Heart left ventricle (tissue), 16 donors: ENCODE measurements at regions not wholly inside any gene's neighbourhood (a gene's known extent, or its start where the extent isn't known, plus 50 kb on each side); places are given as distances from the start of the nearest gene placed in this dataset.

ENCODE experiments used
- ATAC-seq, 4 donors: fragments of 200-7000 bp; cut with Tn5 transposase; one replicate each; pipeline ENCODE4 v1.9.1; 2020 to 2022; ENCODE audit warnings: moderate library complexity in 4 of 4, mild to moderate bottlenecking in 3 of 4, moderate number of reproducible peaks in 1 of 4
- DNase-seq, 5 donors: peaks; one replicate each; pipeline ENCODE4 v3.0.0-alpha.2; 2020
- H3K27ac ChIP-seq, 12 donors: fragments of 200-600 bp; sonication (generic) in 4 of 12; one replicate each; pipeline versions ENCODE4 v1.5.0 to v1.8.0; 2016 to 2022; ENCODE audit warnings: mild to moderate bottlenecking in 2 of 12
- H3K27me3 ChIP-seq, 9 donors: fragments of 200-600 bp; sonication (generic) in 2 of 9; one replicate each; pipeline versions ENCODE4 v1.5.1 to v1.8.0; 2016 to 2022; ENCODE audit warnings: mild to moderate bottlenecking in 3 of 9
- H3K36me3 ChIP-seq, 9 donors: fragments of 200-600 bp; sonication (generic) in 2 of 9; one replicate each; pipeline versions ENCODE4 v1.5.0 to v1.8.0; 2018 to 2022; ENCODE audit warnings: mild to moderate bottlenecking in 2 of 9
- H3K4me1 ChIP-seq, 12 donors: fragments of 200-600 bp; sonication (generic) in 4 of 12; one replicate each; pipeline versions ENCODE4 v1.5.0 to v1.8.0; 2016 to 2022; ENCODE audit warnings: mild to moderate bottlenecking in 3 of 12
- H3K4me3 ChIP-seq, 12 donors: fragments of 200-600 bp; sonication (generic) in 4 of 12; one replicate each; pipeline versions ENCODE4 v1.5.0 to v1.8.0; 2017 to 2022; ENCODE audit warnings: mild to moderate bottlenecking in 9 of 12, moderate library complexity in 4 of 12
- H3K9me3 ChIP-seq, 12 donors: fragments of 200-600 bp; sonication (generic) in 4 of 12; one replicate each; pipeline versions ENCODE4 v1.5.0 to v1.8.0; 2016 to 2022; ENCODE audit warnings: mild to moderate bottlenecking in 1 of 12
- POLR2A ChIP-seq, 2 donors: fragments of 450-650 bp; IDR thresholded peaks; one replicate each; pipeline ENCODE4 v1.6.1; 2017; ENCODE audit warnings: antibody characterized with exemption in 2 of 2, mild to moderate bottlenecking in 2 of 2, moderate library complexity in 2 of 2
- WGBS, 4 donors: extraction: QIAGEN DNeasy Blood & Tissue Kit in 2 of 4; methylation state at CpG; one replicate each; pipeline versions ENCODE4 v1.1.5 to v1.1.7; 2013 to 2018; 5-methylcytosine and 5-hydroxymethylcytosine counted together
- intact Hi-C, 10 donors: fragments of 100-400 bp; cut with DNase I; formaldehyde crosslinking; loops; one replicate each; pipeline versions ENCODE4 v1.11.1 to v1.14.2; 2022
- TF ChIP-seq, protein P1 (sequence below), 12 donors: fragments of 200-600 bp; sonication (generic) in 4 of 12; IDR thresholded peaks; one replicate each; pipeline versions ENCODE4 v1.5.0 to v1.8.0; 2018 to 2022; ENCODE audit warnings: antibody characterized with exemption in 12 of 12, mild to moderate bottlenecking in 5 of 12
- donor health status: ischemic (EF 13 %, LVEDD 7.1; RV severe dilation, severe dysfunction).
- donor health status: healthy with polysubstance abuse.
- donor health status: DM: no; HTN: yes; CAD: no.
- donor health status: DM: no; HTN: no; CAD: no.
- donor health status: ischemic (EF 25% LVEDD 6.9; RV normal size, moderate dysfunction).
- donor health status: ischemic (EF 25% LVEDD 5.7; RV mildly dilated, moderate dysfunction).
- donor health status: healthy.
- donor health status: DM: yes; HTN: yes; CAD: no.
- donor health status: ischemic (EF 35%, LVEDD 5.7; RV mildly dilated, moderate dysfunction).
- donor health status: nonischemic (EF 11% LVEDD 7.7; RV severe dilation, severe dysfunction).
- donor health status: DM: yes; HTN: yes; CAD: no.
- donor health status: PGD.
- donor health status: ischemic (EF 29% LVEDD 5.4; RV normal size, mild dysfunction).
- donor health status: nonischemic (EF 23%, LVEDD 6.1; RV moderate dilation, normal function).

- no peak for TF ChIP-seq POLR2A (IDR thresholded peaks at IDR 0.05)
- TF ChIP-seq, protein P1, sequence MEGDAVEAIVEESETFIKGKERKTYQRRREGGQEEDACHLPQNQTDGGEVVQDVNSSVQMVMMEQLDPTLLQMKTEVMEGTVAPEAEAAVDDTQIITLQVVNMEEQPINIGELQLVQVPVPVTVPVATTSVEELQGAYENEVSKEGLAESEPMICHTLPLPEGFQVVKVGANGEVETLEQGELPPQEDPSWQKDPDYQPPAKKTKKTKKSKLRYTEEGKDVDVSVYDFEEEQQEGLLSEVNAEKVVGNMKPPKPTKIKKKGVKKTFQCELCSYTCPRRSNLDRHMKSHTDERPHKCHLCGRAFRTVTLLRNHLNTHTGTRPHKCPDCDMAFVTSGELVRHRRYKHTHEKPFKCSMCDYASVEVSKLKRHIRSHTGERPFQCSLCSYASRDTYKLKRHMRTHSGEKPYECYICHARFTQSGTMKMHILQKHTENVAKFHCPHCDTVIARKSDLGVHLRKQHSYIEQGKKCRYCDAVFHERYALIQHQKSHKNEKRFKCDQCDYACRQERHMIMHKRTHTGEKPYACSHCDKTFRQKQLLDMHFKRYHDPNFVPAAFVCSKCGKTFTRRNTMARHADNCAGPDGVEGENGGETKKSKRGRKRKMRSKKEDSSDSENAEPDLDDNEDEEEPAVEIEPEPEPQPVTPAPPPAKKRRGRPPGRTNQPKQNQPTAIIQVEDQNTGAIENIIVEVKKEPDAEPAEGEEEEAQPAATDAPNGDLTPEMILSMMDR (IDR thresholded peaks at IDR 0.05): no peak
- no peak for DNase-seq
- Histone ChIP-seq H3K9me3 (no peaks in the 10 kb centered on the region), H3K4me1 (peaks cover 0 to 6% (median 0%) of the 10 kb centered on the region in 12 donors), H3K4me3 (no peak overlapping the region), H3K27me3 (no peaks in the 10 kb centered on the region), H3K36me3 (no peaks in the 10 kb centered on the region), H3K27ac (no peak overlapping the region)
- intact Hi-C loops: loop anchor here in 3 of 10 donors (2.0 to 10.0 kb wide), 3 partner anchors 103 to 219 kb away; no protein-coding TSS in a partner anchor
- 85 to 95% (median 88%) methylated on average over 4 of the region's 4 CpGs for WGBS, 4 donors
- ATAC-seq: no peak
Measured at GRCh38 chr2:126748188-126748760, 92.3 kb downstream of the GYPC start.

GRCh38 chr2:126748929-126749518 lies 93.1 kb downstream of the GYPC start:
- Histone ChIP-seq H3K27ac (no peak overlapping the region), H3K4me3 (no peak overlapping the region), H3K4me1 (peaks cover 0 to 5% (median 0%) of the 10 kb centered on the region in 12 donors), H3K9me3 (no peaks in the 10 kb centered on the region), H3K27me3 (no peaks in the 10 kb centered on the region), H3K36me3 (no peaks in the 10 kb centered on the region)
- WGBS, 4 donors: 87 to 93% (median 90%) methylated on average over 9 of the region's 9 CpGs
- ATAC-seq (no peak), DNase-seq (no peak)
- TF ChIP-seq POLR2A (IDR thresholded peaks at IDR 0.05): no peak
- TF ChIP-seq, protein P1 (IDR thresholded peaks at IDR 0.05): no peak
- intact Hi-C loops: loop anchor here in 3 of 10 donors (1.0 to 10.0 kb wide), 4 partner anchors 104 to 221 kb away; no protein-coding TSS in a partner anchor

GRCh38 chr2:126749537-126749936 lies 93.6 kb downstream of the GYPC start:
- intact Hi-C loops: loop anchor here in 3 of 10 donors (1.0 to 10.0 kb wide), 4 partner anchors 105 to 221 kb away; no protein-coding TSS in a partner anchor
- H3K9me3 ChIP-seq: no peaks in the 10 kb centered on the region
- H3K27me3 ChIP-seq: no peaks in the 10 kb centered on the region
- no peaks in the 10 kb centered on the region for H3K36me3 ChIP-seq
- TF ChIP-seq, protein P1 (IDR thresholded peaks at IDR 0.05): peak in 9 of 12 donors; percentile 8 to 48 (median 37)
- TF ChIP-seq POLR2A (IDR thresholded peaks at IDR 0.05): no peak
- DNase-seq (no peak), ATAC-seq (peak; percentile 61 to 76 (median 69))
- WGBS, 4 donors: 36 to 60% (median 45%) methylated on average over 1 of the region's 1 CpG
- no peak overlapping the region for H3K4me3 ChIP-seq
- peaks cover 0 to 3% (median 0%) of the 10 kb centered on the region in 12 donors for H3K4me1 ChIP-seq
- no peak overlapping the region for H3K27ac ChIP-seq

DNA sequence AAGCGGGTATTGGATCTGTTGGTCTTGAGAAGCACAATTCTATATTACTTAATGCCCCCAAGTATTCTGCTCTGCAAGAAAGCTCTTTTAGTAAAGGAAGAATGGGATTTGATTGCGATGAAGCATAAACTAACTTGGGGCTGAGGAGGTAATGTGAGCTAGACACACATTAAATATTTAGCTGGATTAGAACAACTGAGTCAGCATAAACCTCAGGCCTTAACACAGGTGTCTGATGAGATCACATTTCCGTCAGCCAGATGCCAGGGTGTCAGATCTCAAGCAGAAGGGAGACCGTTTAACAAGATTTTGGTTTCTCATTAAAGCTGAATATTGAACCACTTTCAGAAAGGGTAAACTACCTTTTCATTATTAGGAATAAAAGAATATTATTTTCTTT lies 94.5 kb downstream of the GYPC start:
- Histone ChIP-seq H3K4me1 (no peaks in the 10 kb centered on the region), H3K27ac (no peak overlapping the region), H3K4me3 (no peak overlapping the region), H3K27me3 (no peaks in the 10 kb centered on the region), H3K36me3 (no peaks in the 10 kb centered on the region), H3K9me3 (no peaks in the 10 kb centered on the region)
- intact Hi-C loops: loop anchor here in 1 of 10 donors (10.0 kb wide), 1 partner anchor 126 kb away; no protein-coding TSS in a partner anchor
- 95 to 97% (median 97%) methylated on average over 4 of the region's 4 CpGs for WGBS, 4 donors
- no peak for DNase-seq
- TF ChIP-seq, protein P1 (IDR thresholded peaks at IDR 0.05): no peak
- TF ChIP-seq POLR2A (IDR thresholded peaks at IDR 0.05): no peak
- no peak for ATAC-seq
